ENCODE measurements at regions not wholly inside any gene's neighbourhood (a gene's known extent, or its start where the extent isn't known, plus 50 kb on each side); places are given as distances from the start of the nearest gene placed in this dataset.

DNA sequence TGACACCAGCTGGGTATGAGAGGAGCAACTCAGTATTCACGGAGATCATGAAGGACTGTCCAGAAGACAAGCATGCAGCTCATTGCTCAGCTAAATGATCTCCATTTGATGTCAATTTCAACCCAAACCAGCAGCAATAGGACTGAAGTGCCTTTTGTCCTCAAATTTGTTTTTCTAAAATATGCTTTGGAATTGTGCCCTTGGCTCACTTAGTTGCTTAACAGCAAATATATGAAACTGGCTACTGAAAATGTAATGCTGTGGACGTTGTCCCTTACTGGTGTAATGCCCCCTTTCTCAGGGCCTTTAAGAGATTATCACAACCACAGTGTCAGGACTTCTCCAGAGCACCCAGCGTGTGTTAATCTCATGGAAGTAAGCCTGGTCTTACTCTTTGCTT lies 236.2 kb downstream of the SKIDA1 start:
- TF ChIP-seq EZH2 (IDR thresholded peaks at IDR 0.05; ENCODE audit: low read length, missing control alignments): no peak
- TF ChIP-seq, protein P1, sequence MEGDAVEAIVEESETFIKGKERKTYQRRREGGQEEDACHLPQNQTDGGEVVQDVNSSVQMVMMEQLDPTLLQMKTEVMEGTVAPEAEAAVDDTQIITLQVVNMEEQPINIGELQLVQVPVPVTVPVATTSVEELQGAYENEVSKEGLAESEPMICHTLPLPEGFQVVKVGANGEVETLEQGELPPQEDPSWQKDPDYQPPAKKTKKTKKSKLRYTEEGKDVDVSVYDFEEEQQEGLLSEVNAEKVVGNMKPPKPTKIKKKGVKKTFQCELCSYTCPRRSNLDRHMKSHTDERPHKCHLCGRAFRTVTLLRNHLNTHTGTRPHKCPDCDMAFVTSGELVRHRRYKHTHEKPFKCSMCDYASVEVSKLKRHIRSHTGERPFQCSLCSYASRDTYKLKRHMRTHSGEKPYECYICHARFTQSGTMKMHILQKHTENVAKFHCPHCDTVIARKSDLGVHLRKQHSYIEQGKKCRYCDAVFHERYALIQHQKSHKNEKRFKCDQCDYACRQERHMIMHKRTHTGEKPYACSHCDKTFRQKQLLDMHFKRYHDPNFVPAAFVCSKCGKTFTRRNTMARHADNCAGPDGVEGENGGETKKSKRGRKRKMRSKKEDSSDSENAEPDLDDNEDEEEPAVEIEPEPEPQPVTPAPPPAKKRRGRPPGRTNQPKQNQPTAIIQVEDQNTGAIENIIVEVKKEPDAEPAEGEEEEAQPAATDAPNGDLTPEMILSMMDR (conservative IDR thresholded peaks at IDR 0.05 in 1 of 2, IDR thresholded peaks at IDR 0.05 in 1 of 2; ENCODE audit: low read depth in 1 of 2, low read length in 2 of 2): no peak
